ENCODE measurements at regions not wholly inside any gene's neighbourhood (a gene's known extent, or its start where the extent isn't known, plus 50 kb on each side); places are given as distances from the start of the nearest gene placed in this dataset.

DNA sequence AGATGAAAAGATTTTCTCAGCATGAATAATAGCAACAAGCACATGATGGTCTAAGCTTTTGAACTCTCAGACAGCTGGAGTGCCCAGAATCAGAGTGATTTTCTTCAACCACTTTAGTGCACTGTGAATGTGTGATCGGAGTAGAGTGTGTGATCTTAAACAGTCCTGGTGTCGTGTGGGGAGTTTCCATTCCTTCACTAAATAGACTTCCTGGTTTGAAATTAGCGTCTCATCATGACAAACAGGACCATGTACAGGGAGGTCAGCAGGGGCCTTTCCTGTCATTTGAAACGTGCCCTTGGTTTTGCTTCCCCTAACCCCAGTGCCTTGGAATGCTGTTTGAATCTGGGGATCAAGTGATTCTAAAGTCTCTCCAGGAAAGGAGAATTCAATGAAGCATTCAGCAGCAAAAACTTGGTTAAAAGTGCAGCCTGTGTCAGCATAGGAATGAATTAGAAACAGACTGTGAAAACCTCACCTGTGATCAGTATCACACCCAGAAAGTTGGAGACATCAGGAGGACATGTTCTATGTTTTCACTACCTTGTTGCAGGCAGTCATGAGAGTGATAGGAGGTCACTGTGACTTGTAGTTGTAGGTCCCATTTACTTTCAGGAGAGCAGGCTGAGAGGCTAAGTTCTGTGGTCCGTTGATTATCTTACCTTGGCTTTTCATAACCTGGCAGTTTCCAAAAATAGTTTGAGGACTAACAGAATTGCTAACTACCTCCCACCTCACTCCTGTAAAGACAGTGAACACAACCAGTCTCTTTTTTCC, 400.3 kb downstream of the MTX2 start:
- Histone ChIP-seq H2BK15ac (ENCODE audit: low read depth, poor library complexity, severe bottlenecking) (no peak overlapping the region), H3K36me3 (ENCODE audit: control insufficient read depth in 1 of 2, insufficient read depth in 2 of 2, low read depth in 1 of 2, low read length in 2 of 2) (no peaks in the 10 kb centered on the region), H2AFZ (ENCODE audit: low read depth, low read length) (no peak overlapping the region), H4K8ac (ENCODE audit: low read length) (no peak overlapping the region), H3K4ac (ENCODE audit: low read depth in 1 of 2, low read length in 2 of 2) (no peak overlapping the region), H3K27ac (ENCODE audit: low read length, poor library complexity, severe bottlenecking) (no peak overlapping the region), H2BK12ac (ENCODE audit: low read length in 2 of 2) (no peak overlapping the region), H2AK5ac (ENCODE audit: low read length, severe bottlenecking) (no peak overlapping the region), H3K23ac (ENCODE audit: low read length in 2 of 2) (no peak overlapping the region), H2BK120ac (ENCODE audit: low read depth, low read length) (no peak overlapping the region), H3K14ac (ENCODE audit: low read length in 2 of 2) (no peak overlapping the region), H2BK5ac (ENCODE audit: low read depth, low read length, poor library complexity, severe bottlenecking) (no peak overlapping the region), H4K91ac (ENCODE audit: low read length) (no peak overlapping the region), H3K4me2 (ENCODE audit: low read length, poor library complexity, severe bottlenecking) (no peak overlapping the region), H3K9ac (ENCODE audit: low read length) (no peak overlapping the region), H3K4me3 (ENCODE audit: insufficient read depth in 1 of 2, low read depth in 1 of 2, low read length in 2 of 2) (no peak overlapping the region), H3K27me3 (ENCODE audit: control insufficient read depth in 1 of 2, insufficient read depth in 1 of 2, low read length in 2 of 2) (peaks cover 0 to 4% of the 10 kb centered on the region in 2 experiments), H3K18ac (ENCODE audit: low read depth in 1 of 2, low read length in 2 of 2) (no peak overlapping the region), H3K79me1 (replicated peaks; ENCODE audit: low read length, poor library complexity, severe bottlenecking) (no peaks in the 10 kb centered on the region), H3K9me3 (ENCODE audit: control insufficient read depth, low read length) (no peaks in the 10 kb centered on the region), H3K4me1 (ENCODE audit: control insufficient read depth, insufficient read depth, low read depth, low read length) (no peaks in the 10 kb centered on the region)
- DNase-seq: no peak
- WGBS: 25% methylated on average over 4 of the region's 5 CpGs

- no peak overlapping the region for H3K18ac ChIP-seq (ENCODE audit: low read depth in 1 of 2, low read length in 2 of 2)
- H3K27me3 ChIP-seq (ENCODE audit: control insufficient read depth in 1 of 2, insufficient read depth in 1 of 2, low read length in 2 of 2): no peaks in the 10 kb centered on the region
- no peak overlapping the region for H3K4ac ChIP-seq (ENCODE audit: low read depth in 1 of 2, low read length in 2 of 2)
- H3K4me2 ChIP-seq (ENCODE audit: low read length, poor library complexity, severe bottlenecking): no peak overlapping the region
- H4K8ac ChIP-seq (ENCODE audit: low read length): no peak overlapping the region
- no peak overlapping the region for H2BK120ac ChIP-seq (ENCODE audit: low read depth, low read length)
- H3K79me1 ChIP-seq (replicated peaks; ENCODE audit: low read length, poor library complexity, severe bottlenecking): no peaks in the 10 kb centered on the region
- H2AFZ ChIP-seq (ENCODE audit: low read depth, low read length): no peak overlapping the region
- H3K4me3 ChIP-seq (ENCODE audit: insufficient read depth in 1 of 2, low read depth in 1 of 2, low read length in 2 of 2): no peak overlapping the region
- 87% methylated on average over 4 of the region's 6 CpGs for WGBS
- H2BK12ac ChIP-seq (ENCODE audit: low read length in 2 of 2): no peak overlapping the region
- no peak overlapping the region for H3K14ac ChIP-seq (ENCODE audit: low read length in 2 of 2)
- no peaks in the 10 kb centered on the region for H3K9me3 ChIP-seq (ENCODE audit: control insufficient read depth, low read length)
- peak overlapping the region; percentile 65 for H3K9ac ChIP-seq (ENCODE audit: low read length)
- no peak overlapping the region for H2AK5ac ChIP-seq (ENCODE audit: low read length, severe bottlenecking)
- H3K36me3 ChIP-seq (ENCODE audit: control insufficient read depth in 1 of 2, insufficient read depth in 2 of 2, low read depth in 1 of 2, low read length in 2 of 2): no peaks in the 10 kb centered on the region
- H3K23ac ChIP-seq (ENCODE audit: low read length in 2 of 2): no peak overlapping the region
- no peak overlapping the region for H3K27ac ChIP-seq (ENCODE audit: low read length, poor library complexity, severe bottlenecking)
- no peak overlapping the region for H2BK15ac ChIP-seq (ENCODE audit: low read depth, poor library complexity, severe bottlenecking)
- no peaks in the 10 kb centered on the region for H3K4me1 ChIP-seq (ENCODE audit: control insufficient read depth, insufficient read depth, low read depth, low read length)
- H4K91ac ChIP-seq (ENCODE audit: low read length): no peak overlapping the region
- DNase-seq: no peak
- H2BK5ac ChIP-seq (ENCODE audit: low read depth, low read length, poor library complexity, severe bottlenecking): no peak overlapping the region
Observed at GRCh38 chr2:176675271-176675949, 406.2 kb downstream of the MTX2 start.

DNA sequence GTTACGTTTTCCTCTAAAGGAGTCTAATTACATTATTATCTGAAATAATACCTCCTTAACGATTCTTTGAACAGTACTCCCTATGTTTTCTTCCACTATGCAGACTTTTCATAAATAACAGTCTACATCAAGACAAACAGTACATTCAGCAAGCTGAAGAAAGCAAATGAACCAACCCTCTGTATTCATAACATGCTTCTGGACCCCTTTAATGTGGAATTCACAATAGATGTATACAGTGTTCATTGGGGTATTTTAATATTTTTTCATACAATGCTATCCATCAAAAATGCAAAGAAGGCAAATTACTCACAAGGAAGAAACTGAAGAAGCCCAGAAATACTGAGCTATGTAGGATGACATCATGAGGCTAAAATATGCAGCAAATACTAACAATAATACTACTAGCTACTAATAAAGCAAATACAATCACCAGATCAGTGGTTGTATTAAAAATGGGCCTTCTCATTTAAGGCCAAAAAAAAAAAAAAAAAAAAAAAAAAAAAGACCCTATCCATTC, 408.6 kb downstream of the MTX2 start:
- H3K36me3 ChIP-seq (ENCODE audit: control insufficient read depth in 1 of 2, insufficient read depth in 2 of 2, low read depth in 1 of 2, low read length in 2 of 2): no peaks in the 10 kb centered on the region
- H3K4ac ChIP-seq (ENCODE audit: low read depth in 1 of 2, low read length in 2 of 2): no peak overlapping the region
- no peak overlapping the region for H3K23ac ChIP-seq (ENCODE audit: low read length in 2 of 2)
- peaks cover 0 to 5% of the 10 kb centered on the region in 2 experiments for H3K27me3 ChIP-seq (ENCODE audit: control insufficient read depth in 1 of 2, insufficient read depth in 1 of 2, low read length in 2 of 2)
- H2BK120ac ChIP-seq (ENCODE audit: low read depth, low read length): no peak overlapping the region
- no peak overlapping the region for H4K91ac ChIP-seq (ENCODE audit: low read length)
- H3K79me1 ChIP-seq (replicated peaks; ENCODE audit: low read length, poor library complexity, severe bottlenecking): no peaks in the 10 kb centered on the region
- H3K4me2 ChIP-seq (ENCODE audit: low read length, poor library complexity, severe bottlenecking): no peak overlapping the region
- no peaks in the 10 kb centered on the region for H3K9me3 ChIP-seq (ENCODE audit: control insufficient read depth, low read length)
- H2BK15ac ChIP-seq (ENCODE audit: low read depth, poor library complexity, severe bottlenecking): no peak overlapping the region
- H2AK5ac ChIP-seq (ENCODE audit: low read length, severe bottlenecking): no peak overlapping the region
- H3K4me3 ChIP-seq (ENCODE audit: insufficient read depth in 1 of 2, low read depth in 1 of 2, low read length in 2 of 2): no peak overlapping the region
- H2BK12ac ChIP-seq (ENCODE audit: low read length in 2 of 2): no peak overlapping the region
- no peak overlapping the region for H3K14ac ChIP-seq (ENCODE audit: low read length in 2 of 2)
- no peak overlapping the region for H2BK5ac ChIP-seq (ENCODE audit: low read depth, low read length, poor library complexity, severe bottlenecking)
- H3K9ac ChIP-seq (ENCODE audit: low read length): no peak overlapping the region
- DNase-seq: no peak
- no peak overlapping the region for H3K27ac ChIP-seq (ENCODE audit: low read length, poor library complexity, severe bottlenecking)
- H2AFZ ChIP-seq (ENCODE audit: low read depth, low read length): no peak overlapping the region
- no peak overlapping the region for H3K18ac ChIP-seq (ENCODE audit: low read depth in 1 of 2, low read length in 2 of 2)
- H3K4me1 ChIP-seq (ENCODE audit: control insufficient read depth, insufficient read depth, low read depth, low read length): no peaks in the 10 kb centered on the region
- no peak overlapping the region for H4K8ac ChIP-seq (ENCODE audit: low read length)
- WGBS: 91% methylated on average over 2 of the region's 2 CpGs

GRCh38 chr2:176678571-176678970, 409.3 kb downstream of the MTX2 start:
- Histone ChIP-seq H3K27me3 (ENCODE audit: control insufficient read depth in 1 of 2, insufficient read depth in 1 of 2, low read length in 2 of 2) (peaks cover 0 to 8% of the 10 kb centered on the region in 2 experiments), H2BK15ac (ENCODE audit: low read depth, poor library complexity, severe bottlenecking) (no peak overlapping the region), H3K4me1 (ENCODE audit: control insufficient read depth, insufficient read depth, low read depth, low read length) (no peaks in the 10 kb centered on the region), H3K14ac (ENCODE audit: low read length in 2 of 2) (no peak overlapping the region), H2BK120ac (ENCODE audit: low read depth, low read length) (no peak overlapping the region), H3K4me3 (ENCODE audit: insufficient read depth in 1 of 2, low read depth in 1 of 2, low read length in 2 of 2) (no peak overlapping the region), H2BK12ac (ENCODE audit: low read length in 2 of 2) (no peak overlapping the region), H3K4me2 (ENCODE audit: low read length, poor library complexity, severe bottlenecking) (no peak overlapping the region), H3K18ac (ENCODE audit: low read depth in 1 of 2, low read length in 2 of 2) (no peak overlapping the region), H3K36me3 (ENCODE audit: control insufficient read depth in 1 of 2, insufficient read depth in 2 of 2, low read depth in 1 of 2, low read length in 2 of 2) (no peaks in the 10 kb centered on the region), H4K91ac (ENCODE audit: low read length) (no peak overlapping the region), H2BK5ac (ENCODE audit: low read depth, low read length, poor library complexity, severe bottlenecking) (no peak overlapping the region), H2AK5ac (ENCODE audit: low read length, severe bottlenecking) (no peak overlapping the region), H4K8ac (ENCODE audit: low read length) (no peak overlapping the region), H3K4ac (ENCODE audit: low read depth in 1 of 2, low read length in 2 of 2) (no peak overlapping the region), H3K23ac (ENCODE audit: low read length in 2 of 2) (no peak overlapping the region), H3K9ac (ENCODE audit: low read length) (no peak overlapping the region), H2AFZ (ENCODE audit: low read depth, low read length) (no peak overlapping the region), H3K79me1 (replicated peaks; ENCODE audit: low read length, poor library complexity, severe bottlenecking) (no peaks in the 10 kb centered on the region), H3K27ac (ENCODE audit: low read length, poor library complexity, severe bottlenecking) (no peak overlapping the region), H3K9me3 (ENCODE audit: control insufficient read depth, low read length) (no peaks in the 10 kb centered on the region)
- 82% methylated on average over 5 of the region's 5 CpGs for WGBS
- no peak for DNase-seq
